AG04450 (cell line): ENCODE measurements at regions not wholly inside any gene's neighbourhood (a gene's known extent, or its start where the extent isn't known, plus 50 kb on each side); places are given as distances from the start of the nearest gene placed in this dataset.

Experiments used
- CTCF ChIA-PET: fragments of 300-600, 350-600 bp; formaldehyde crosslinking; extraction: SDS; loops from one replicate; lab custom pipeline; 2022; ENCODE audit warnings: antibody characterized with exemption, inconsistent platforms; lab: Charles Lee
- POLR2A ChIA-PET: fragments of 350-600 bp; formaldehyde crosslinking; extraction: SDS; loops from one replicate; lab custom pipeline; 2021; ENCODE audit warnings: antibody characterized with exemption, inconsistent platforms; lab: Yijun Ruan, JAX
- DNase-seq: peaks from one replicate; pipeline ENCODE4 v3.0.0-alpha.2; 2011; ENCODE audit warnings: low read depth, low spot score
- H3K27ac ChIP-seq: one replicate; pipeline ENCODE4 v1.5.1; 2012; ENCODE audit warnings: low read depth, low read length, control low read depth
- H3K27me3 ChIP-seq: one replicate; pipeline ENCODE4 v1.6.0; 2012; ENCODE audit warnings: low read length; ENCODE audit not compliant: control insufficient read depth, insufficient read depth
- H3K4me3 ChIP-seq: 2 replicates; pipeline ENCODE4 v1.5.1; 2011; ENCODE audit warnings: mild to moderate bottlenecking, low read depth, low read length, control low read depth
- H3K9me3 ChIP-seq: 2 replicates; pipeline ENCODE4 v1.5.1; 2012; ENCODE audit warnings: low read length; ENCODE audit not compliant: control insufficient read depth, insufficient read depth
- TF ChIP-seq, protein P1 (sequence below): IDR thresholded peaks from 2 replicates; pipeline ENCODE4 v1.5.1; 2011; ENCODE audit warnings: low read depth, low read length, control low read depth, inconsistent platforms

DNA sequence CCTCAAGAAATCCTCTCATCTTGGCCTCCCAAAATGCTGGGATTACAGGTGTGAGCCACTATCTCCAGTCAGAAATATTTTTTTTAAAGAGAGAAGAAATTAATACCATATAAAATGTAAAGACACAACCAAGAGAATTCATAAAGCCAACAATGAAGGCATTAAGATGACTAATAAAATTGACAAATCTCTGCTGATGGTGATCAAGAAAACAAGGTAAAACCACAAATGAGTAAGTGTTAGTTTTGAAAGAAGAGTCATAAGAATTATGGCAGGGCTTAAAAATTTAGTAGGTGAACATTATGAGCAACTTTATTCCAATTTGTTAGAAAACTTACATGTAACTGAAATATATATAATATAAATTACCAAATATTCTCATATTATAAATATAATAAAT, 752.8 kb upstream of the CELF4 start:
- ChIA-PET CTCF (no interaction called here), POLR2A (no interaction called here)
- Histone ChIP-seq H3K9me3 (peaks cover 7% of the 10 kb centered on the region; the same call in 1 of the 2 replicates), H3K4me3 (no peak overlapping the region), H3K27me3 (no peaks in the 10 kb centered on the region), H3K27ac (no peak overlapping the region)
- TF ChIP-seq, protein P1, sequence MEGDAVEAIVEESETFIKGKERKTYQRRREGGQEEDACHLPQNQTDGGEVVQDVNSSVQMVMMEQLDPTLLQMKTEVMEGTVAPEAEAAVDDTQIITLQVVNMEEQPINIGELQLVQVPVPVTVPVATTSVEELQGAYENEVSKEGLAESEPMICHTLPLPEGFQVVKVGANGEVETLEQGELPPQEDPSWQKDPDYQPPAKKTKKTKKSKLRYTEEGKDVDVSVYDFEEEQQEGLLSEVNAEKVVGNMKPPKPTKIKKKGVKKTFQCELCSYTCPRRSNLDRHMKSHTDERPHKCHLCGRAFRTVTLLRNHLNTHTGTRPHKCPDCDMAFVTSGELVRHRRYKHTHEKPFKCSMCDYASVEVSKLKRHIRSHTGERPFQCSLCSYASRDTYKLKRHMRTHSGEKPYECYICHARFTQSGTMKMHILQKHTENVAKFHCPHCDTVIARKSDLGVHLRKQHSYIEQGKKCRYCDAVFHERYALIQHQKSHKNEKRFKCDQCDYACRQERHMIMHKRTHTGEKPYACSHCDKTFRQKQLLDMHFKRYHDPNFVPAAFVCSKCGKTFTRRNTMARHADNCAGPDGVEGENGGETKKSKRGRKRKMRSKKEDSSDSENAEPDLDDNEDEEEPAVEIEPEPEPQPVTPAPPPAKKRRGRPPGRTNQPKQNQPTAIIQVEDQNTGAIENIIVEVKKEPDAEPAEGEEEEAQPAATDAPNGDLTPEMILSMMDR: no peak
- no peak for DNase-seq

GRCh38 chr18:38313831-38314230, 748.2 kb upstream of the CELF4 start:
- DNase-seq: no peak
- TF ChIP-seq, protein P1: no peak
- Histone ChIP-seq H3K27ac (no peak overlapping the region), H3K4me3 (no peak overlapping the region), H3K27me3 (no peaks in the 10 kb centered on the region), H3K9me3 (0 out of 2 replicates have a peak, but pooled peaks cover 3% of the 10 kb centered on the region)
- POLR2A ChIA-PET: no interaction called here
- CTCF ChIA-PET: no interaction called here

DNA sequence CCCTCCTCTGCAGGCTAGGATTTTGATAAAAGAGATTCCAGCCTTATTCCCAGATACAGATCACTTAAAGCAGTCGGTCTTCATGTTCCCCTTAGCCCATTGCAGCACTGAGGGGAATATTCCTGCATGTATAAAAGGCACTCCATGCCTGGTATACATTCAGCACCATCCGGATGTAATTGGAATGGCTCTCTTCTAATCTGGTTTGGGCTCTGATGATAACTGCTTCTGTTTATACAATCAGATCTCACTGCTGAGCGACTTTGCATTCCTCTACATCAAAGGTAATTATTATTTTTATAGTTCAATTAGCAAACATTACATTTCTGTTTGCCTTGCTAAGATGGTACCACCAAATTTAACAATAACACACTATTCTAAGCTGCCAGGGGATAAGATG, 746.9 kb upstream of the CELF4 start:
- Histone ChIP-seq H3K9me3 (0 out of 2 replicates have a peak, but pooled peaks cover 3% of the 10 kb centered on the region), H3K27me3 (no peaks in the 10 kb centered on the region), H3K4me3 (no peak overlapping the region), H3K27ac (no peak overlapping the region)
- DNase-seq: no peak
- POLR2A ChIA-PET: no interaction called here
- TF ChIP-seq, protein P1: no peak
- CTCF ChIA-PET: no interaction called here

DNA sequence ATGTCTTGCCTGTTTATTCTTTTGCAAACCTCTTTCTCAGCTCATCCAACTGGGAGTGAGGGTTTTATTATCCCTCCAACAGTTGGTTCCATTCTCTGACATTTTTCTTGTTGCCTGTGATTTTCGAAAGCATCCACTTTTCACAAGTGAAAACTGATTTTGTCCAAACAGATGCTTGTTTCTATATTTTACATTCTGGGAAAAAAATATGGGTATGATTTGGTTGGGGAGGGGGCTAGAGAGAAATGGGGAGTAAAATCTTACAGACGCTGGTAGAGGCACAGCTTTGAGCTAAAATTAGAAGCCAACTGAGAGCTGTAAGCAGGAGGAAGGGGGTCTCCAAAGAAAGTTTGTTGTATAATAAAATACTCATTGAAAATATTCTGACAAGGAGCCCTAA, 745.3 kb upstream of the CELF4 start:
- no peaks in the 10 kb centered on the region for H3K27me3 ChIP-seq
- H3K27ac ChIP-seq: no peak overlapping the region
- CTCF ChIA-PET: no interaction called here
- no peak overlapping the region for H3K4me3 ChIP-seq
- no peaks in the 10 kb centered on the region for H3K9me3 ChIP-seq
- no peak for DNase-seq
- TF ChIP-seq, protein P1: no peak
- POLR2A ChIA-PET: no interaction called here

- no peak overlapping the region for H3K27ac ChIP-seq
- TF ChIP-seq, protein P1: no peak
- POLR2A ChIA-PET: interaction anchor here (0.6 kb wide), 1 partner anchor 1166 kb away, joined by 3 read pairs; no protein-coding TSS in a partner anchor
- H3K9me3 ChIP-seq: peaks cover 7% of the 10 kb centered on the region; the same call in 1 of the 2 replicates
- no peak for DNase-seq
- CTCF ChIA-PET: no interaction called here
- H3K4me3 ChIP-seq: no peak overlapping the region
- no peaks in the 10 kb centered on the region for H3K27me3 ChIP-seq
Observed at GRCh38 chr18:38307914-38308313, 742.3 kb upstream of the CELF4 start.
